A673 (cell line): ENCODE measurements at regions not wholly inside any gene's neighbourhood (a gene's known extent, or its start where the extent isn't known, plus 50 kb on each side); places are given as distances from the start of the nearest gene placed in this dataset.

Experiments used
- CTCF ChIP-seq: fragments of 300-800, 200-600 bp; sonication (generic); conservative IDR thresholded peaks from 2 replicates; pipeline ENCODE4 v1.5.1; 2017; ENCODE audit warnings: low read depth, mild to moderate bottlenecking, antibody characterized with exemption, low read length, moderate library complexity, mixed read lengths
- EZH2 ChIP-seq: fragments of 200-600 bp; sonication (generic); IDR thresholded peaks from 2 replicates; pipeline ENCODE4 v1.6.1; 2017; ENCODE audit warnings: borderline replicate concordance, low read depth, mild to moderate bottlenecking, mixed read lengths, antibody characterized with exemption, low read length; ENCODE audit not compliant: poor library complexity, severe bottlenecking

- TF ChIP-seq EZH2, result no peak
- TF ChIP-seq CTCF, result no peak
These were observed 96.8 kb upstream of the RGMA start for GRCh38 chr15:93185796-93186195.
